Esophagus mucosa (tissue), 1 donor: ENCODE measurements at regions not wholly inside any gene's neighbourhood (a gene's known extent, or its start where the extent isn't known, plus 50 kb on each side); places are given as distances from the start of the nearest gene placed in this dataset.

ENCODE experiments used
- ATAC-seq: fragments of 200-7000 bp; cut with Tn5 transposase; one replicate; pipeline ENCODE4 v1.9.1; 2020
- donor health status: DM: yes; HTN: yes; CAD: no.

GRCh38 chr3:187902041-187902471 lies 156.8 kb upstream of the BCL6 start:
- no peak for ATAC-seq

- ATAC-seq = no peak
These were observed 157.7 kb upstream of the BCL6 start for GRCh38 chr3:187902936-187903335.

GRCh38 chr3:187903697-187904096 lies 158.4 kb upstream of the BCL6 start:
- no peak for ATAC-seq

- no peak for ATAC-seq
These were observed 161.1 kb upstream of the BCL6 start for GRCh38 chr3:187906416-187906815.

- no peak for ATAC-seq
These were observed 161.7 kb upstream of the BCL6 start for GRCh38 chr3:187906920-187907319.

- ATAC-seq = no peak
These were observed 164.6 kb upstream of the BCL6 start for GRCh38 chr3:187909866-187910265.

GRCh38 chr3:187912007-187912406 lies 166.7 kb upstream of the BCL6 start:
- no peak for ATAC-seq

- peak; percentile 87 for ATAC-seq
These were observed 168.4 kb upstream of the BCL6 start for GRCh38 chr3:187913617-187914033.

- ATAC-seq = peak; percentile 84
These were observed 169.0 kb upstream of the BCL6 start for GRCh38 chr3:187914231-187914630.

GRCh38 chr3:187916072-187916471 lies 170.8 kb upstream of the BCL6 start:
- ATAC-seq = no peak

GRCh38 chr3:187918081-187918644 lies 172.9 kb upstream of the BCL6 start:
- no peak for ATAC-seq

GRCh38 chr3:187919048-187919447 lies 173.8 kb upstream of the BCL6 start:
- ATAC-seq = no peak

- ATAC-seq = no peak
These were observed 174.3 kb upstream of the BCL6 start for GRCh38 chr3:187919544-187919943.

GRCh38 chr3:187920030-187920429 lies 174.8 kb upstream of the BCL6 start:
- ATAC-seq = no peak

- no peak for ATAC-seq
These were observed 175.6 kb upstream of the BCL6 start for GRCh38 chr3:187920913-187921312.

- no peak for ATAC-seq
These were observed 176.3 kb upstream of the BCL6 start for GRCh38 chr3:187921391-187922074.

- no peak for ATAC-seq
These were observed 177.6 kb upstream of the BCL6 start for GRCh38 chr3:187922704-187923416.

- ATAC-seq = no peak
These were observed 179.4 kb upstream of the BCL6 start for GRCh38 chr3:187924651-187925050.

GRCh38 chr3:187925326-187925725 lies 180.1 kb upstream of the BCL6 start:
- no peak for ATAC-seq

- ATAC-seq = no peak
These were observed 181.4 kb upstream of the BCL6 start for GRCh38 chr3:187926620-187927019.

GRCh38 chr3:187927565-187927964 lies 182.3 kb upstream of the BCL6 start:
- no peak for ATAC-seq

GRCh38 chr3:187929112-187929816 lies 184.0 kb upstream of the BCL6 start:
- no peak for ATAC-seq

- ATAC-seq = no peak
These were observed 184.8 kb upstream of the BCL6 start for GRCh38 chr3:187930021-187930420.
